GM20000 (cell line): ENCODE measurements at regions not wholly inside any gene's neighbourhood (a gene's known extent, or its start where the extent isn't known, plus 50 kb on each side); places are given as distances from the start of the nearest gene placed in this dataset.

ENCODE experiments used
- DNase-seq: peaks from one replicate; pipeline ENCODE4 v3.0.0; 2012; ENCODE audit warnings: low spot score
- CTCF ChIP-seq: IDR thresholded peaks from 2 replicates; pipeline ENCODE4 v1.5.1; 2012; ENCODE audit warnings: mild to moderate bottlenecking, control low read depth; ENCODE audit errors: extremely low read depth, missing control alignments

- DNase-seq: no peak
- TF ChIP-seq CTCF: no peak
Observed at GRCh38 chr1:8137481-8138244, 111.6 kb upstream of the ERRFI1 start.

DNA sequence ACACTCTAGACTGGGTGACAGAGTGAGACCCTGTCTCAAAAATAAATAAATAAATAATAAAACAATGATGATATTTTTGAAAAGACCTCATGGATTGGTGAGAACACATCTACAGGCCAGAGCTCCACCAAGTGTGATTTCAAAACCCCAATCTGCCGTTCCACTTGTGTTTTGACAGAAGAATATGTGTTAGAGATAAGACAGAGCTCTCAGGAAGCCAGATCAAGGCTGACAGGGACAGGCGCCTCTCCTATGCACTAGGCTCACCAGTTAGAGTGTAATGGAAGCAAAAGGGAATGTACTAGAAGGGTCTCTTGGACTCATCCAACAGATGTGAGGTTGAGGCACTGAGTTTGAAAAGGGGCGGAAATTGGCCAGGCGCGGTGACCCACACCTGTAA lies 110.7 kb upstream of the ERRFI1 start:
- TF ChIP-seq CTCF: no peak
- no peak for DNase-seq

DNA sequence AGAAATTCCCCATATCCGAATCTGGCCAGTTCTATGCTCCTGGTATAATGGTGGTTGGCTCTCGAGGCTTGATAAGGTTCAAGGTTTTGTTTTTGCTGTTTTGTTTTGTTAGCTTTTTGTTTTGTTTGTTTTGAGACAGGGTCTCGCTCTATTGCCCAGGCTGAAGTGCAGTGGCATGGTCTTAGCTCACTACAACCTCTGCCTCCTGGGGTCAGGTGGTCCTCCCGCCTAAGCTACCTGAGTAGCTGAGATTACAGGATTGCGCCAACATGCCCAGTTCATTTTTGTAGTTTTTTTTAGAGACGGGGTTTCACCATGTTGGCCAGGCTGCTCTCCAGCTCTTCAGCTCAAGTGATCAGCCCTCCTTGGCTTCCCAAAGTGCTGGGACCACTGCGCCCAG lies 109.1 kb upstream of the ERRFI1 start:
- no peak for DNase-seq
- no peak for TF ChIP-seq CTCF

GRCh38 chr1:8134546-8135235 lies 108.6 kb upstream of the ERRFI1 start:
- no peak for DNase-seq
- no peak for TF ChIP-seq CTCF

- TF ChIP-seq CTCF: no peak
Observed at GRCh38 chr1:8133657-8134430, 107.7 kb upstream of the ERRFI1 start.

DNA sequence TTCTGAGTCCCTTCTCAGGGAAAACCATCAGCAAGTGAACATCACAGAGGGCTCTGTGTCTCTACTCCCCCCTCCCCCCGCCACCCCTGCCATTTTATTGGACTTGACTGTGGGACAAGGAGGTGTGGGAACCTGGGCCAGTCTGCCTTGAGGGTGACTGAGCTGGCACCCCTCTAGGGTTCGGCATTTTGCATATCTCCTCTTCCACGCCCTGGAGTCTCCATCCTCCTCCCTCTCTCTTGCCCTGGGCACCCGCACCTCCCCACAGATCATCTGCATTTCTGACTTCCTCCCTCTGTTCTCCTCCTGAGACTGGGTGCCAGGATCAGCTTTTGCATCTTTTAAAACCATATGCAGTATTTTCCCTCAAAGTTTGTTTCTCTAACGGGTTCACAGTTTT lies 107.1 kb upstream of the ERRFI1 start:
- DNase-seq: no peak
- no peak for TF ChIP-seq CTCF

More at GRCh38 chr1:8133657-8134430, 107.7 kb upstream of the ERRFI1 start:
- no peak for DNase-seq

DNA sequence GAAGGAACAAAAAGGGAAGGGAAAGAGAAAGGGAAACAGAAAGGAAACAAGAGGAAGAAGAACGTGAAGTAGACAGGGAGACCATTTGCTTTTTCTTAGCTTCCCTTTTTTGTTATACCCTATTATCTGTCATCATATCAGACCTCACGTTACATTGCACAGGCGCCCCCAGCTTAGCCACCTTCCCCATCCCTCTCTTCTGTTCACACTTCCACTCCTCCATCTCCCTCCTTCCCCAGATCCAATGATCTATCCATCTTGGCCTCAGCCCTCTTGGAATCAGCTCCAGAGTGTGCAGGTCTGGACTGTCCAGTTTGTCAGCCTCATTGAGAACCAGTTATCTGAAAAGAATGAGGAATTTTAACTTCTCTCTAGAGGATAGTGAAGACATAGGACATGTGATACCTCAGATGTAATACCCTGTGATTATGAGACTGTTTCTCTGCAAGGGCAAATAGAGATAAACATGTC lies 101.1 kb upstream of the ERRFI1 start:
- no peak for DNase-seq
- no peak for TF ChIP-seq CTCF
